OCI-LY1 (cell line): ENCODE measurements at regions not wholly inside any gene's neighbourhood (a gene's known extent, or its start where the extent isn't known, plus 50 kb on each side); places are given as distances from the start of the nearest gene placed in this dataset.

Source experiments
- H2AFZ ChIP-seq: fragments of 200-600 bp; sonication (generic), shearing (Covaris generic); 2 replicates; pipeline ENCODE4 v1.6.0; 2014; ENCODE audit warnings: antibody characterized with exemption, mild to moderate bottlenecking, low read length
- H3F3A ChIP-seq: fragments of 200-600 bp; sonication (generic), shearing (Covaris generic); 2 replicates; pipeline ENCODE4 v1.6.0; 2014; ENCODE audit warnings: mild to moderate bottlenecking, antibody characterized with exemption, low read length, moderate library complexity; ENCODE audit not compliant: insufficient read depth
- H3K27ac ChIP-seq: fragments of 200-600 bp; sonication (generic); 2 replicates; pipeline ENCODE4 v1.5.1; 2014; ENCODE audit warnings: low read length, mixed run types, mild to moderate bottlenecking, low read depth; ENCODE audit not compliant: poor library complexity, severe bottlenecking
- H3K27me3 ChIP-seq: fragments of 200-600 bp; sonication (generic); 2 replicates; pipeline ENCODE4 v1.6.0; 2014; ENCODE audit warnings: antibody characterized with exemption, mild to moderate bottlenecking, low read length, moderate library complexity; ENCODE audit not compliant: insufficient read depth
- H3K36me3 ChIP-seq: fragments of 200-600 bp; sonication (generic); 2 replicates; pipeline ENCODE4 v1.6.1; 2014; ENCODE audit warnings: mild to moderate bottlenecking, antibody characterized with exemption, low read length, moderate library complexity, mixed read lengths; ENCODE audit not compliant: insufficient read depth
- H3K4me1 ChIP-seq: fragments of 200-600 bp; sonication (generic); 2 replicates; pipeline ENCODE4 v1.5.1; 2014; ENCODE audit warnings: mild to moderate bottlenecking, low read length, moderate library complexity; ENCODE audit not compliant: insufficient read depth, severe bottlenecking
- H3K4me2 ChIP-seq: fragments of 200-600 bp; sonication (generic), shearing (Covaris generic); 2 replicates; pipeline ENCODE4 v1.6.1; 2014; ENCODE audit warnings: low read length
- H3K4me3 ChIP-seq: fragments of 200-600 bp; sonication (generic); 2 replicates; pipeline ENCODE4 v1.5.1; 2014; ENCODE audit warnings: low read length, low read depth, mild to moderate bottlenecking, mixed read lengths; ENCODE audit not compliant: poor library complexity, severe bottlenecking
- H3K79me2 ChIP-seq: fragments of 200-600 bp; shearing (Covaris generic); 2 replicates; pipeline ENCODE4 v1.6.1; 2016; ENCODE audit warnings: mixed run types, low read length, mixed read lengths; ENCODE audit not compliant: insufficient read depth
- H3K9ac ChIP-seq: fragments of 200-600 bp; sonication (generic), shearing (Covaris generic); 2 replicates; pipeline ENCODE4 v1.6.1; 2014; ENCODE audit warnings: mild to moderate bottlenecking, low read length, mixed read lengths
- H3K9me2 ChIP-seq: fragments of 200-600 bp; sonication (generic), shearing (Covaris generic); 2 replicates; pipeline ENCODE4 v1.6.1; 2014; ENCODE audit warnings: low read depth, mild to moderate bottlenecking, low read length, mixed read lengths
- H3K9me3 ChIP-seq: fragments of 200-600 bp; shearing (Covaris generic); 2 replicates; pipeline ENCODE4 v1.6.1; 2014; ENCODE audit warnings: low read length, mixed read lengths
- H4K20me1 ChIP-seq: fragments of 200-600 bp; sonication (generic), shearing (Covaris generic); 2 replicates; pipeline ENCODE4 v1.6.0; 2016; ENCODE audit warnings: mild to moderate bottlenecking, low read length; ENCODE audit not compliant: insufficient read depth
- EZH2 ChIP-seq: fragments of 200-600 bp; sonication (generic), shearing (Covaris generic); IDR thresholded peaks from 2 replicates; pipeline ENCODE4 v1.8.0; 2017; ENCODE audit warnings: borderline replicate concordance, mixed run types, mild to moderate bottlenecking, antibody characterized with exemption, low read length, moderate library complexity, mixed read lengths
- TF ChIP-seq, protein P1 (sequence below): fragments of 200-600 bp; sonication (generic), shearing (Covaris generic); IDR thresholded peaks from 2 replicates; pipeline ENCODE4 v1.5.1; 2017; ENCODE audit warnings: mild to moderate bottlenecking, antibody characterized with exemption, low read length, moderate library complexity, mixed read lengths

DNA sequence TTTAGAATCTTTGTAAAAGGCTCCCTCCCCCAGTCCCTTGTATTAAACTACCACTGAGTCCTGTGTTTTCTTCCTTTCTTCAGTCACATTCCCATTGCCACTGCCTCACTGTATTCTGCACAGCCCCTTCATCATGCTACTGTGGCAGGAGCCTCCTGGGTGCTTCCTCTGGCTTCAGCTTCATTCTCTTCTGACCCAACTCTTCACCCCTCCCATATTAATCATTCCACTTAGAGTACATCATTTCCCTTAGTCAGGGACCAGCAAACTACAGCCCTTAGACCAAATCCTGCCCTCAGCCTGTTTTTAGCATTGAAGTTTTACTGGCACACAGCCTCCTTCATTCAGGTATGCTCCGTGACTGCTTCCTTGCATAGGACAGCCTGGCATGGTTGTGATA lies 127.7 kb upstream of the MTNR1B start:
- no peaks in the 10 kb centered on the region for H3K4me1 ChIP-seq
- H3K9ac ChIP-seq = no peak overlapping the region
- no peak overlapping the region for H3K27ac ChIP-seq
- H3K36me3 ChIP-seq = no peaks in the 10 kb centered on the region
- H2AFZ ChIP-seq = no peak overlapping the region
- H3K79me2 ChIP-seq = no peaks in the 10 kb centered on the region
- TF ChIP-seq, protein P1, sequence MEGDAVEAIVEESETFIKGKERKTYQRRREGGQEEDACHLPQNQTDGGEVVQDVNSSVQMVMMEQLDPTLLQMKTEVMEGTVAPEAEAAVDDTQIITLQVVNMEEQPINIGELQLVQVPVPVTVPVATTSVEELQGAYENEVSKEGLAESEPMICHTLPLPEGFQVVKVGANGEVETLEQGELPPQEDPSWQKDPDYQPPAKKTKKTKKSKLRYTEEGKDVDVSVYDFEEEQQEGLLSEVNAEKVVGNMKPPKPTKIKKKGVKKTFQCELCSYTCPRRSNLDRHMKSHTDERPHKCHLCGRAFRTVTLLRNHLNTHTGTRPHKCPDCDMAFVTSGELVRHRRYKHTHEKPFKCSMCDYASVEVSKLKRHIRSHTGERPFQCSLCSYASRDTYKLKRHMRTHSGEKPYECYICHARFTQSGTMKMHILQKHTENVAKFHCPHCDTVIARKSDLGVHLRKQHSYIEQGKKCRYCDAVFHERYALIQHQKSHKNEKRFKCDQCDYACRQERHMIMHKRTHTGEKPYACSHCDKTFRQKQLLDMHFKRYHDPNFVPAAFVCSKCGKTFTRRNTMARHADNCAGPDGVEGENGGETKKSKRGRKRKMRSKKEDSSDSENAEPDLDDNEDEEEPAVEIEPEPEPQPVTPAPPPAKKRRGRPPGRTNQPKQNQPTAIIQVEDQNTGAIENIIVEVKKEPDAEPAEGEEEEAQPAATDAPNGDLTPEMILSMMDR = no peak
- no peak for TF ChIP-seq EZH2
- H3K4me2 ChIP-seq = no peak overlapping the region
- H3K9me2 ChIP-seq = no peaks in the 10 kb centered on the region
- no peaks in the 10 kb centered on the region for H3K9me3 ChIP-seq
- no peaks in the 10 kb centered on the region for H3K27me3 ChIP-seq
- no peak overlapping the region for H3K4me3 ChIP-seq
- no peaks in the 10 kb centered on the region for H4K20me1 ChIP-seq
- no peaks in the 10 kb centered on the region for H3F3A ChIP-seq

DNA sequence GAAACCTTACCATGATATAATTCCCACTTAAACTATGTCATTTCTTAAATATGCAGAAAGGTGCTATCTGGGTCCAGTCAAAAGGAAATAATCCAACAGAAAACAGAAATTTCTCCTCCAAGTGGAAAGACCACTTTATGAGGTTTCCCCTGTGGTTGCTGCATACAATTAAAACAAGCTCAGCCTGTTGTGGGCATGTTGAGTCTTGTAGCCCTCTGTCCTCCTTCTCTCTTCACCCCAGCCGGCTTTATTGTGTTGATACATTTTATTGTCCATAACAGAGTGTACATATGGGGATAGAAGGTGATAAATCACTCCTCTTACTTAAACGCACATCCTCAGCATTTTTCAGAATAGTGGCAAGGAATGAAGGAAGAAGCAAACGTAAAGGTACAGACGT lies 126.0 kb upstream of the MTNR1B start:
- no peaks in the 10 kb centered on the region for H4K20me1 ChIP-seq
- H3K4me3 ChIP-seq = no peak overlapping the region
- no peaks in the 10 kb centered on the region for H3K27me3 ChIP-seq
- H3K4me1 ChIP-seq = no peaks in the 10 kb centered on the region
- H3K9me3 ChIP-seq = no peaks in the 10 kb centered on the region
- H3K4me2 ChIP-seq = no peak overlapping the region
- H3K9ac ChIP-seq = no peak overlapping the region
- no peak overlapping the region for H3K27ac ChIP-seq
- TF ChIP-seq, protein P1 = no peak
- no peak for TF ChIP-seq EZH2
- no peaks in the 10 kb centered on the region for H3K36me3 ChIP-seq
- H3F3A ChIP-seq = no peaks in the 10 kb centered on the region
- H3K79me2 ChIP-seq = no peaks in the 10 kb centered on the region
- H2AFZ ChIP-seq = no peak overlapping the region
- no peaks in the 10 kb centered on the region for H3K9me2 ChIP-seq

DNA sequence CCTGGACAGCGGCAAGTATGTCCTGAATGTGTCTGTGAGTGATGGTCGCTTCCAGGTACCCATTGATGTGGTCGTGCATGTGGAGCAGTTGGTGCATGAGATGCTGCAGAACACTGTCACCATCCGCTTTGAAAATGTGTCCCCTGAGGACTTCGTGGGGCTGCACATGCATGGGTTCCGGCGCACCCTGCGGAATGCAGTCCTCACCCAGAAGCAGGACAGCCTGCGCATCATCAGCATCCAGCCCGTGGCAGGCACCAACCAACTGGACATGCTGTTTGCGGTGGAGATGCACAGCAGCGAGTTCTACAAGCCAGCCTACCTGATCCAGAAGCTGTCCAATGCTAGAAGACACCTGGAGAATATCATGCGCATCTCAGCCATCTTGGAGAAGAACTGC lies 125.3 kb upstream of the MTNR1B start:
- TF ChIP-seq, protein P1 = no peak
- TF ChIP-seq EZH2 = no peak
- no peak overlapping the region for H3K4me2 ChIP-seq
- H3K9me3 ChIP-seq = no peaks in the 10 kb centered on the region
- H3K27me3 ChIP-seq = no peaks in the 10 kb centered on the region
- H3K9ac ChIP-seq = no peak overlapping the region
- H3K27ac ChIP-seq = no peak overlapping the region
- H3K4me3 ChIP-seq = no peak overlapping the region
- no peaks in the 10 kb centered on the region for H3K9me2 ChIP-seq
- no peaks in the 10 kb centered on the region for H3K4me1 ChIP-seq
- H3K79me2 ChIP-seq = no peaks in the 10 kb centered on the region
- H3K36me3 ChIP-seq = no peaks in the 10 kb centered on the region
- no peaks in the 10 kb centered on the region for H4K20me1 ChIP-seq
- H2AFZ ChIP-seq = no peak overlapping the region
- H3F3A ChIP-seq = no peaks in the 10 kb centered on the region
